ENCODE measurements at regions not wholly inside any gene's neighbourhood (a gene's known extent, or its start where the extent isn't known, plus 50 kb on each side); places are given as distances from the start of the nearest gene placed in this dataset.

DNA sequence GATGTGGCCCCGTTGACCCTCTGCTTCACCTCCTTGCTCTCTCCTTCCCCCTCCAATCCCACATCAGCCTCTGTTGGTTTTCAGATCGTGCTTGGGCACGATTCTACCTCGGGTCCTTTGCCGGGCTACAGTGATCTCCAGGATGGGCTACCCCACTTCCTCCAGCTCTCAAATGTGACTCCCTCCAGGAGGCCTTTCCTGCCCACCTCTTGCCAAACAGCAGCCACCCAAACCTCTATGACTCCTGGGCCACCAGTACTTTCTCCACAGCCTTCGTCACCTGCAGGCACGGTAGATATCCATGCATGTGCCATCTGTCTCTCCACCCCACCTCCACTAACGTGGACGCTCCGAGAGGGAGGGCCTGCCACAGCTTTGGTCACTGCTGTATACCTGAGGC lies 55.9 kb upstream of the NXT1 start:
- TF ChIP-seq CTCF (IDR thresholded peaks at IDR 0.05) (no peak), EZH2 (IDR thresholded peaks at IDR 0.05; ENCODE audit: borderline replicate concordance, insufficient read depth, low read depth, low read length, poor library complexity, severe bottlenecking) (no peak)
